SW480 (cell line): ENCODE measurements at regions not wholly inside any gene's neighbourhood (a gene's known extent, or its start where the extent isn't known, plus 50 kb on each side); places are given as distances from the start of the nearest gene placed in this dataset.

ENCODE experiments used
- DNase-seq: peaks from one replicate; pipeline ENCODE4 v3.0.0-alpha.2; 2016; ENCODE audit warnings: low spot score

DNA sequence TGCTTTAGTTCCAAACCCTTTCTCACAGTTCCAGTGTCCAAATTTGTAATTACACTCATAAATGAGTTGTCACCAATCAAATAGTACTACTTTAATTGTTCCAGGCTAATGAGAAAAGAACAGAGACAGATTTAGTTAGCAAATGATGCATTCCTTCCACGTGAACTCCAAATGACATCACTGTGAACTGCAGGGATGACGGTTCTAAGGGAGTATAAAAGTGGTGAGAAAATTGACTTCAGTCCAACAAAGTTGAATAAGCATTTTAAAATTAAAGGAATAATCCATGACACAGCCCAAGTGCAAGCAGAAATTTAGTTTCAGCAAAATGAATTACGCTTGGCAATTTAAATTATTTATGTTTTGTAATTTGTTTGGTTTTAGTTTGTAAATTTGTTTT is 102.0 kb upstream of the LRATD1 start:
- no peak for DNase-seq

- DNase-seq: no peak
These were observed 99.3 kb upstream of the LRATD1 start for GRCh38 chr2:14533131-14533757.

GRCh38 chr2:14535156-14535555 is 97.4 kb upstream of the LRATD1 start:
- no peak for DNase-seq

- no peak for DNase-seq
These were observed 95.5 kb upstream of the LRATD1 start for GRCh38 chr2:14536976-14537375.

GRCh38 chr2:14540015-14540414 is 92.5 kb upstream of the LRATD1 start:
- no peak for DNase-seq

DNA sequence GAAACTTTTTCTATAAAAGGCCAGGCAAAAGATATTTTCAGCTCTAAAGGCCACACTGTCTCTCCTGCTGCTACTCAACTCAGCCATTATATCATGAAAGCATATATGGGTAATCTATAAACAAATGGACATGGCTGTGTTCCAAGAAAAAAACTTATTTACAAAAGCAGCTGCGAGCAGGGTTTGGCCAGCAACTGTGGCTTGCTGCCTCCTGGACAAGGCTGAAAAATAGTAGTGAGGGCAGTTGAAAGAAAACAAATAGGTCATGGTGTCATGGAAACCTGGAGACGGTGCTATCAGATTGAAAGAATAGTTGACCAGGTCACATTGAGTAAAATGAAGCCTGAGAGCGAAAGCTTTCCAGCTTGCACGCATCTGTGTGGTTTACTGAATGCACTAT is 89.2 kb upstream of the LRATD1 start:
- DNase-seq: no peak

GRCh38 chr2:14544247-14544646 is 88.3 kb upstream of the LRATD1 start:
- no peak for DNase-seq

- DNase-seq: no peak
These were observed 84.7 kb upstream of the LRATD1 start for GRCh38 chr2:14547830-14548229.

DNA sequence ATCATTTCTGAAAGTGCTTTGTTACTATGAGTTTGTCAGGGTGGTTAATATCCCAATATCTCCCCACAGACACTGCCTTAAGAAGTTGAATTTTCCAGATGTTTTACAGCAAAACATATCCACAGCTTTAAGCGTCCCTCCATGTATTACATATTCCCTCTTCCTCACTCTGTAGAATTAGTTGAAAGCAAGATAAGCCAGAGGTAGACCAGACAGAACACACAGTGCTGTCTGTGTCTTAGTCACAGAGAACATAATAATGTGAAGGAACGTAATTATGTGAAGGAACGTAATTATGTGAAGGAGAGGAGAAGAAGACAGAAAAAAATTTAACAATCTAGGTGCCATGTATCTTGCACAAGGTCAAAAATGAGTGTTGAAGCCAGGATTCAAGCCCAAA is 81.9 kb upstream of the LRATD1 start:
- DNase-seq: no peak

GRCh38 chr2:14551069-14551468 is 81.4 kb upstream of the LRATD1 start:
- no peak for DNase-seq

DNA sequence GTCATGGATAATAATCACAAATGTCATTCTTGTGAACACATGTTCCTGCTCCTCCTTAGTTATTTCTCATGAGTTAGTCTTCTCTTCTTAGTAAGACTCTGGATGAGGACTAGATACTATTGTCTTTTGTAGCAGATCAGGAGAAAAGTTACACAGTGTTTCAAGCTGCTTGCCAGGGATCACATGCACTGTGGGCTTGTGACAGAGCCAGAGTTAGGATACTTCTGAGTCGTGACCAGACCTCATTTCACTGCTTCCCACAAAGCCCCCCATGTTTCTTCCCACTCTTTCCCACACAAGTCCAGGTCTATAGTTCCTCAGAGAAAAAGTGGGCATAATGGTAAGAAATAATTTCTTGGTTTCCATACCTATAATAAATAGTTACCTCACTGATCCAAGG is 80.2 kb upstream of the LRATD1 start:
- no peak for DNase-seq

DNA sequence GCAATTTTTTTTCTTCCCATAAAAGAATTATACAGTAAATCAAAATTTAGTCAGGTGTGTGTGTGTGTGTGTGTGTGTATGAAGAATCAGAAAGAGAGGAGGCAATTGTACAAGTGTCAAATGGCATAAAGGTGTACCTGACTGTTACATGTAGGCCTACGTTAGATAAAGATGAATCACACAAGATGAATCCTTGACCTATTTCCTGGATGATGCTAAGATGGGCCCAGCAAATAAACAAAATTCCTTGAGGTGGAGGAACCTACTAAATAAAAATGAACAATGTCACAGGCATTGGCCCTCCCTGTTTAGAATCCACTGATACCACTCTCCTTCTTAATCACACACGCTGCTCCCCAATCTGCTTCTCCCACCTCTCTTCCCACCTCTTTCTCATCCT is 79.7 kb upstream of the LRATD1 start:
- DNase-seq: no peak

GRCh38 chr2:14554849-14555545 is 77.5 kb upstream of the LRATD1 start:
- DNase-seq: no peak

- no peak for DNase-seq
These were observed 75.4 kb upstream of the LRATD1 start for GRCh38 chr2:14557111-14557510.

DNA sequence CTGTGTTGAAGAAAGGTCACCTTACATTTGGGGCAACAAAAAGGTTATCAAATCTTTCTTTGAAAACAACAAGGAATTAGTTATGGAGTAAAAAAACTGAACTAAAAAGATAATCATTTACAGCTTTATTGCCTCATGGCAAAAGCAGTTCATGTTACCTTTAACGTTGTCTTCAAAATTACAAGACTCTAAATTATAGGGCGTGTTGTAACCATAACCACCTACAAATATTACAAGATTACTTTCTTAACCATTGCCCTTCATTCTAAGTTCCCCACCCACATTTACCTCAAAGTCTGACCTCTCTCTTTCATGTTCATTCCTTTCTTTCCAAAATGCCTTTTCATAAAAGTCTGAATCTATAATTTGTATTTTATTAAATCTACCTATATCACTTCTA is 74.6 kb upstream of the LRATD1 start:
- no peak for DNase-seq

DNA sequence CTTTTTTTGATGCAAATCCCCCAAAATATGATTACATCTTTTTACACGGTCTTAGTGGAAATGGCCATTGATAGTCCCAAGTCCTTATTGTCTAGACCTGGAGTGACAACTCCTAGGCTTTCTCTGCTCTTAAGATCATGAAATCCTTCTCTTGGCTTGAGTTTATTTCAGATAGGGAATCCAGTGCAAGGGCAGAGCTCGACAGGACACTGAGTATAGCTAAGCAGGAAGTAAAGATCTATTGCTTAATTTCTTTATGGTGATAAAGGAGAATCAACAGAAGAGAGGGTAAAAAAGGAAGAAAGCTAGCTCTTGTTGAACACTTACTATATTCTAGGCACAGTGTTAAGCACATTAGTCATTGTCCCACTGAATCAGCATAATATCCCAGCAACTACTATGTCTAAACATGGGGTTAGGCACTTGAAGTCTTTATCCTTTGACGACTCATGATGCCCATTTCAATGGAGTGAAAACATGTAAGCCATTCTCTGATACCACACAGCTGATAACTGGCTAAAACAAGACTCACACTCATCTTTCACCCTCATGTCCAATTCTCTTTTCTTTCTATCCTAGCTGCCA is 74.1 kb upstream of the LRATD1 start:
- no peak for DNase-seq

GRCh38 chr2:14560716-14561115 is 71.8 kb upstream of the LRATD1 start:
- no peak for DNase-seq

DNA sequence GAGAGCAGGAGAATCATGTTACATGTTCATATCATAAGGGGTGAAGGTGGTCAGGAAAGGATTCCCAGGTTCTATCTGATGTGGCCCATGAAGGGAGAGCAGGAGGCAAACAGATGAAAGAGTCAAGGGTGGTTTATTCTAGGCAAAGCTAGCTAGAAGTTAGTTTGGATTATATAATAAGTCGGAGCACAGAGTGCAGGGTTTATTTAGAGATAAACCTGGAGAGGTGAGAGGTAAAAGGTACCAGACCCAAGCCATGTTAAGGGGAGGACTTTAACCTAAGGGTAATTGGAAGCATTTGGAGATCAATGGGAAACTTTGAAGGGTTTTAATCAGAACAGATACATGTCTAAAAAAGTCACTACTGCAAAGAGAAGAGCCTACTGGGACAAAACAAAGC is 69.2 kb upstream of the LRATD1 start:
- no peak for DNase-seq

- DNase-seq: no peak
These were observed 66.9 kb upstream of the LRATD1 start for GRCh38 chr2:14565666-14566065.

DNA sequence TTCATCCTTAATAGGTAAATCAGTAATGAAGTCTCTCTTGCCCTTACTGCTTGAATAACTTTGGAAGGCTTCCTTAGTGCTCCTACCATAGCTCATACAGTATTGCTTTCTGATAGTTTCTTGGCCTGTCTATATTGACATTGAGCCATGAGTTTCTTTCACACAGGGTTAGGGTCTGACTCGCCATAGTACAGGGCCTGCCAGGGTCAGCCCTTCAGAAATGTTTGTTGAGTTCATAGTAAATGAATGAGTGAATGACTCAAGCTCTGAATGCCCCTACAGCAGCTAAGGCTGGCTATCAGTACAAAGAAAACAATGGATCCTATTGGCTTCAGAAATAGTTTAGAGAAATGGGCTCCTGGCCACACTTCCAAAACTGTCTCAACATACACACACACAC is 65.0 kb upstream of the LRATD1 start:
- no peak for DNase-seq

DNA sequence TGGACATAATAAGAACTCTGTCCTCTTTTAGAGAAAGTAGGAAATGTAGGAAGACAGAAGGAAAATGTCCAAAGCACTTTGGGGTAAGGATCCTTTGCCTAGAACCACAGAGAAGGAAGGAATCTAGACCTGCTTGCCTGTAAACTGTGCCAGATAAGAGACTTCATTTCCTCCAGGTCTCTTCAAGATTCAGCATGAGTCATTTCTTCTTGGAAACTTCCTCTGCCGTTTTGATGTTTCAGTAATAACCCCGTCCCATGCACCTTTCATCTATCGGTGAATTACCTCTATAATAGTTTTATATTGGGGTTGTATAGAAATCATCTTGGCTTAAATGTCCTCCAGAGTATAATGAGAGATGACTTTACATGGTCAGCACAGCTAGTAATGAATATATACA is 63.2 kb upstream of the LRATD1 start:
- DNase-seq: no peak

- no peak for DNase-seq
These were observed 59.9 kb upstream of the LRATD1 start for GRCh38 chr2:14572633-14573032.

DNA sequence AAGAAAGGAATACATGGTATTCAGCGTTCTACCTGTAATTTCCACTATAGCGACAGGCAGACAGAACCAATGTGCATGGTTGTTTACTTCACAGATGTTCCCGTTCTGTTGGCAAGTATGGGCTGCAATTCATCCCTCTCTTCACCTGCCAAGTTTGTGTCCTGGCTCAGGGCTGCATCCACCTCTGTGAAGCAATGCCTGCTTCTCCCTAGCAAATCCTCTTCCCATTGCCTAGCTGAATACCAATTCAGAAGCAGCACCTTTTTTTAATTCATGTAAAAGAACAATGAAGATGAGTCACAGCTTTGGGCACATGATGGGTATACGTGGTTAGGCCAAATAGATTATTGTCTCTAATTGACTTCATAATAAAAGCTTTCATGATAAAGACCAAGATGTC is 54.7 kb upstream of the LRATD1 start:
- DNase-seq: peak; percentile 41
